Fibroblast of lung (primary cell): ENCODE measurements at regions not wholly inside any gene's neighbourhood (a gene's known extent, or its start where the extent isn't known, plus 50 kb on each side); places are given as distances from the start of the nearest gene placed in this dataset.

Experiments
- CTCF ChIP-seq, 2 donors: IDR thresholded peaks in 1 of 2; conservative IDR thresholded peaks in 1 of 2; 1 replicate in 1 of 2; 2 replicates in 1 of 2; pipeline ENCODE4 v1.5.1; 2011 to 2012; ENCODE audit warnings: low read length in 2 of 2, control low read depth in 1 of 2, inconsistent platforms in 1 of 2, low read depth in 1 of 2, mild to moderate bottlenecking in 1 of 2
- EZH2 ChIP-seq: IDR thresholded peaks from 2 replicates; pipeline ENCODE4 v1.5.1; 2012; ENCODE audit warnings: low read length, control low read depth, mild to moderate bottlenecking; ENCODE audit errors: missing control alignments

- no peak for TF ChIP-seq EZH2
- no peak for TF ChIP-seq CTCF (conservative IDR thresholded peaks at IDR 0.05 in 1 of 2, IDR thresholded peaks at IDR 0.05 in 1 of 2; ENCODE audit: low read depth in 1 of 2, low read length in 2 of 2)
Observed at GRCh38 chr14:29486132-29486531, 441.5 kb downstream of the PRKD1 start.
